K562 (cell line): ENCODE measurements at regions not wholly inside any gene's neighbourhood (a gene's known extent, or its start where the extent isn't known, plus 50 kb on each side); places are given as distances from the start of the nearest gene placed in this dataset.

Experiments used
- ATAC-seq: fragments of 200-7000 bp; cut with Tn5 transposase; 3 replicates; pipeline ENCODE4 v1.9.1; 2020; ENCODE audit warnings: moderate library complexity
- BruUV-seq: library from RNA; stranded (reverse); fragments of 400-500 nt; replicated peaks from 2 replicates; lab custom pipeline; 2021; lab: Mats Ljungman, UMichigan
- CTCF ChIA-PET: fragments of 300-600 bp; formaldehyde crosslinking; extraction: SDS; loops from one replicate; lab custom pipeline; 2021; ENCODE audit warnings: low intra/inter-chr PET ratio; lab: Yijun Ruan, JAX
- POLR2A ChIA-PET: fragments of 300-600, 350-650 bp; sonication (Branson Sonifier 250); formaldehyde crosslinking; extraction: SDS; loops from one replicate; lab custom pipeline; 2021; ENCODE audit warnings: antibody characterized with exemption, inconsistent platforms; lab: Yijun Ruan, JAX
- DNase-seq, 4 experiments: peaks; one replicate each; pipeline versions ENCODE4 v3.0.0 to v3.0.0-alpha.2; 2011 to 2018; ENCODE audit warnings: low spot score in 3 of 4, mixed read lengths in 3 of 4; ENCODE audit errors: extremely low read depth in 1 of 4
- FAIRE-seq: peaks from 2 replicates; lab custom pipeline; 2011; peaks lifted over from hg19 to GRCh38; lab: Jason Lieb, UNC
- H2AFZ ChIP-seq: 2 replicates; pipeline ENCODE4 v1.6.0; 2011; ENCODE audit warnings: low read depth, low read length, control low read depth, inconsistent platforms
- H3K27ac ChIP-seq: fragments of 200-600 bp; 3 replicates; pipeline ENCODE4 v1.8.0; 2011; ENCODE audit warnings: low read depth, mild to moderate bottlenecking, control low read depth, inconsistent platforms, low read length, moderate library complexity, mixed read lengths; ENCODE audit errors: extremely low read depth
- H3K27me3 ChIP-seq, 2 experiments: fragments of 300-600 bp in 1 of 2; 2 replicates in 1 of 2; 3 replicates in 1 of 2; pipeline versions ENCODE4 v1.6.0 to v1.8.0; 2011; ENCODE audit warnings: inconsistent platforms in 2 of 2, low read length in 2 of 2, mild to moderate bottlenecking in 1 of 2, mixed read lengths in 1 of 2, moderate library complexity in 1 of 2; ENCODE audit not compliant: control insufficient read depth in 2 of 2, insufficient read depth in 2 of 2
- H3K36me3 ChIP-seq: fragments of 300-600 bp; 3 replicates; pipeline ENCODE4 v1.8.0; 2011; ENCODE audit warnings: mild to moderate bottlenecking, low read length, inconsistent platforms; ENCODE audit not compliant: control insufficient read depth, insufficient read depth
- H3K4me1 ChIP-seq, 2 experiments: fragments of 200-600 bp in 1 of 2; replicated peaks in 1 of 2; 2 replicates in 1 of 2; 3 replicates in 1 of 2; pipeline versions ENCODE4 v1.5.1 to v1.8.0; 2011; ENCODE audit warnings: inconsistent platforms in 2 of 2, low read length in 2 of 2, mild to moderate bottlenecking in 1 of 2, mixed read lengths in 1 of 2, moderate library complexity in 1 of 2; ENCODE audit not compliant: control insufficient read depth in 2 of 2, insufficient read depth in 2 of 2
- H3K4me2 ChIP-seq: 2 replicates; pipeline ENCODE4 v1.6.1; 2011; ENCODE audit warnings: low read length, control low read depth, inconsistent platforms, mixed read lengths; ENCODE audit not compliant: insufficient read depth
- H3K4me3 ChIP-seq: fragments of 200-600 bp; sonication (generic), shearing (Covaris generic); 2 replicates; pipeline ENCODE4 v1.5.1; 2016; ENCODE audit warnings: control low read depth, inconsistent platforms
- H3K79me2 ChIP-seq: fragments of 200-600 bp; 3 replicates; pipeline ENCODE4 v1.8.0; 2011; ENCODE audit warnings: low read length, inconsistent platforms; ENCODE audit not compliant: control insufficient read depth, insufficient read depth
- H3K9ac ChIP-seq, 2 experiments: 2 replicates each; pipeline versions ENCODE4 v1.6.0 to v1.6.1; 2011; ENCODE audit warnings: low read depth in 2 of 2, low read length in 2 of 2, control low read depth in 1 of 2, inconsistent platforms in 1 of 2, mild to moderate bottlenecking in 1 of 2, mixed read lengths in 1 of 2; ENCODE audit not compliant: insufficient read depth in 1 of 2
- H3K9me1 ChIP-seq: one replicate; pipeline ENCODE4 v1.6.0; 2011; ENCODE audit warnings: inconsistent platforms, mild to moderate bottlenecking, low read length, moderate library complexity; ENCODE audit not compliant: control insufficient read depth, insufficient read depth
- H3K9me3 ChIP-seq: replicated peaks from 2 replicates; pipeline ENCODE4 v1.5.1; 2011; ENCODE audit warnings: low read depth, low read length, inconsistent platforms; ENCODE audit not compliant: control insufficient read depth, insufficient read depth
- H4K20me1 ChIP-seq: replicated peaks from 2 replicates; pipeline ENCODE4 v1.6.1; 2011; ENCODE audit warnings: low read length, inconsistent platforms, mixed read lengths; ENCODE audit not compliant: control insufficient read depth, insufficient read depth
- CTCF ChIP-seq, 3 experiments: IDR thresholded peaks in 2 of 3; conservative IDR thresholded peaks in 1 of 3; 2 replicates each; pipeline ENCODE4 v1.5.1; 2011 to 2012; ENCODE audit warnings: low read length in 3 of 3, mild to moderate bottlenecking in 3 of 3, control low read depth in 2 of 3, improper control_type of control experiment in 1 of 3, inconsistent platforms in 1 of 3, low read depth in 1 of 3, mixed read lengths in 1 of 3, moderate library complexity in 1 of 3; ENCODE audit not compliant: insufficient read depth in 2 of 3
- LARP7 ChIP-seq: fragments of 450-650 bp; IDR thresholded peaks from 2 replicates; pipeline ENCODE4 v1.6.1; 2016
- SAFB2 ChIP-seq: fragments of 200-400 bp; formaldehyde crosslinking; IDR thresholded peaks from 2 replicates; pipeline ENCODE4 v1.6.1; 2018; ENCODE audit warnings: borderline replicate concordance, low read length, low read depth, moderate library complexity; ENCODE audit not compliant: severe bottlenecking
- SNIP1 ChIP-seq: fragments of 450-650 bp; IDR thresholded peaks from 2 replicates; pipeline ENCODE4 v1.7.1; 2017; ENCODE audit warnings: low read depth, mild to moderate bottlenecking
- TAF9B ChIP-seq: fragments of 450-650 bp; IDR thresholded peaks from 2 replicates; pipeline ENCODE4 v1.6.1; 2018; ENCODE audit warnings: mild to moderate bottlenecking; ENCODE audit not compliant: partially characterized antibody
- WGBS: fragments of 100-300 bp; shearing (Covaris generic); methylation state at CpG from one replicate; pipeline ENCODE4 v1.1.6; 2016; ENCODE audit warnings: low coverage, mixed read lengths; ENCODE audit not compliant: insufficient coverage; ENCODE audit errors: missing lambda C conversion rate; 5-methylcytosine and 5-hydroxymethylcytosine counted together
- in situ Hi-C: fragments of 300-500 bp; cut with MboI; formaldehyde crosslinking; loops from 4 replicates; pipeline ENCODE4 v1.15.0; 2018; ENCODE audit warnings: inconsistent platforms, mixed read lengths
- intact Hi-C: fragments of 100-400 bp; cut with micrococcal nuclease; formaldehyde crosslinking; loops from 2 replicates; pipeline ENCODE4 v1.14.2; 2022

- POLR2A ChIA-PET, result interaction anchor here (1.6 kb wide), 1 partner anchor 18 kb away, joined by 4 read pairs; no protein-coding TSS in a partner anchor
- Histone ChIP-seq H3K27ac (no peak overlapping the region), H3K4me3 (no peak overlapping the region), H3K79me2 (no peaks in the 10 kb centered on the region)
- no peak for ATAC-seq
- no peak for FAIRE-seq
- TF ChIP-seq SAFB2, result no peak
- TF ChIP-seq, all 486 proteins: peak for 0
- in situ Hi-C loops, result no loop called here
- intact Hi-C loops, result no loop called here
- no peaks in the 10 kb centered on the region for H4K20me1 ChIP-seq
- H2AFZ ChIP-seq, result no peak overlapping the region
- H3K4me1 ChIP-seq, result no peaks in the 10 kb centered on the region
- 20% methylated on average over 4 of the region's 4 CpGs for WGBS
- BruUV-seq, result no TSS peak
- CTCF ChIA-PET, result no interaction called here
- no peaks in the 10 kb centered on the region for H3K36me3 ChIP-seq
- no peak for DNase-seq
- no peaks in the 10 kb centered on the region for H3K9me3 ChIP-seq
- no peak overlapping the region for H3K4me2 ChIP-seq
- H3K9me1 ChIP-seq, result no peaks in the 10 kb centered on the region
- H3K27me3 ChIP-seq, result no peaks in the 10 kb centered on the region
- H3K9ac ChIP-seq, result no peak overlapping the region
Measured at GRCh38 chr2:58875436-58875835, 634.3 kb upstream of the FANCL start.

DNA sequence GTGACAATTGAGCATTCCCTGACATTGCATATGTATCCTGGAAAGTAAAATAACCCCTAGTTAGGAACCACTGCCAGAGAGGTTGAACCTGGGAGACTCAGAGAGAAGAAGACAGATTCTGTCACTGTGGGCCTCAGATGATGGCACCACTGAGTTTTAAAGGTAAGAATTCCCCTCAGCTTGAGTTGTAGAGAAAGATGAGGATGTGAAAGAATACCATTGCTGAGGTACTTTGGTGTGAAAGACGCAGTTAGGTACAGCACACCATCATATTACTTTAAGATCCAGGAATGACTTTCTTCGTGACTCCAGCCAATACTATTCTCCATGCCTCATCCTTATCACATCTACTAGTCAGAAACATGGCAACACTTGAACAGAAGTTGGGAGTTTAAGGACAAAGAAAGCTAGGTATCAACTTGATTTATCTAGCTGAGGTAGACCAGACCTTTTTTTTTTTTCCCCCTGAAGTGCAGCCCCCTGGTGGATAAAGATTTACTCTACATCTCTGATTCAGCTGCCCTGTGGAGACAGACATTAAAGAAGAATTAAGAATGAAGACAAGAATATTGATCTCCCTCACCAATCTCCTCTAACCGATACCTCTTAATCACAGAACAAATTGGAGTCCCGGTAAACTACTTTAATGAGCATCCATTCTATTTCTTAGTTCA is 630.5 kb upstream of the FANCL start:
- FAIRE-seq (no peak), ATAC-seq (peak; percentile 76), DNase-seq (peak in 3 of 4 experiments; percentile 10 to 21 (median 16))
- in situ Hi-C loops, result no loop called here
- no peaks in the 10 kb centered on the region for H3K27me3 ChIP-seq
- no peak overlapping the region for H3K27ac ChIP-seq
- no peaks in the 10 kb centered on the region for H3K79me2 ChIP-seq
- no peaks in the 10 kb centered on the region for H3K9me1 ChIP-seq
- H4K20me1 ChIP-seq, result no peaks in the 10 kb centered on the region
- peaks cover 3% of the 10 kb centered on the region; the same call in 1 of the 2 replicates for H3K9me3 ChIP-seq
- no peak overlapping the region for H3K9ac ChIP-seq
- no peaks in the 10 kb centered on the region for H3K4me1 ChIP-seq
- H3K36me3 ChIP-seq, result no peaks in the 10 kb centered on the region
- no peak overlapping the region for H3K4me3 ChIP-seq
- no TSS peak for BruUV-seq
- 50% methylated on average over 4 of the region's 4 CpGs for WGBS
- ChIA-PET POLR2A (no interaction called here), CTCF (no interaction called here)
- H2AFZ ChIP-seq, result no peak overlapping the region
- no peak overlapping the region for H3K4me2 ChIP-seq
- intact Hi-C loops, result loop anchor here (5.0 kb wide), 2 partner anchors 109 to 299 kb away; no protein-coding TSS in a partner anchor
- TF ChIP-seq TAF9B, result no peak
- no peak for TF ChIP-seq LARP7
- no peak for TF ChIP-seq SNIP1
- peak; percentile 17 to 40 (median 20); a peak in 3 of 6 replicates for TF ChIP-seq CTCF (IDR thresholded peaks at IDR 0.05 in 2 of 3, conservative IDR thresholded peaks at IDR 0.05 in 1 of 3; ENCODE audit: insufficient read depth in 2 of 3, low read depth in 1 of 3, low read length in 3 of 3)
